RWPE1 (cell line): ENCODE measurements at regions not wholly inside any gene's neighbourhood (a gene's known extent, or its start where the extent isn't known, plus 50 kb on each side); places are given as distances from the start of the nearest gene placed in this dataset.

ENCODE experiments used
- CTCF ChIA-PET: fragments of 350-600 bp; sonication (Branson Sonifier 250); formaldehyde crosslinking; extraction: SDS; loops from one replicate; lab custom pipeline; 2021; lab: Yijun Ruan, JAX
- POLR2A ChIA-PET: fragments of 400-600 bp; formaldehyde crosslinking; extraction: SDS; loops from one replicate; lab custom pipeline; 2020; ENCODE audit warnings: antibody characterized with exemption; ENCODE audit not compliant: low non-redundant PET; lab: Yijun Ruan, JAX
- DNase-seq: peaks from one replicate; pipeline ENCODE4 v3.0.0; 2012; ENCODE audit warnings: low spot score
- H3K27ac ChIP-seq: fragments of 450-650 bp; 2 replicates; pipeline ENCODE4 v1.5.1; 2017
- CTCF ChIP-seq: fragments of 450-650 bp; conservative IDR thresholded peaks from 2 replicates; pipeline ENCODE4 v1.5.1; 2017; ENCODE audit warnings: low read depth, mild to moderate bottlenecking

GRCh38 chr9:20009606-20010005, 220.8 kb upstream of the SLC24A2 start:
- H3K27ac ChIP-seq = no peak overlapping the region
- ChIA-PET POLR2A (no interaction called here), CTCF (interaction anchor here (0.6 kb wide), 1 partner anchor 556 kb away, joined by 4 read pairs; no protein-coding TSS in a partner anchor)
- no peak for DNase-seq
- TF ChIP-seq CTCF = no peak

- ChIA-PET POLR2A (no interaction called here), CTCF (no interaction called here)
- no peak for TF ChIP-seq CTCF
- DNase-seq = no peak
- H3K27ac ChIP-seq = no peak overlapping the region
Observed at GRCh38 chr9:20002011-20002410, 213.2 kb upstream of the SLC24A2 start.

GRCh38 chr9:20001058-20001457, 212.2 kb upstream of the SLC24A2 start:
- POLR2A ChIA-PET = no interaction called here
- CTCF ChIA-PET = interaction anchor here (0.6 kb wide), 1 partner anchor 82 kb away, joined by 3 read pairs; no protein-coding TSS in a partner anchor
- DNase-seq = no peak
- TF ChIP-seq CTCF = no peak
- H3K27ac ChIP-seq = no peak overlapping the region

- DNase-seq = peak; percentile 89
- ChIA-PET CTCF (interaction anchor here (0.7 to 0.8 kb wide), 2 partner anchors 9 to 1112 kb away, joined by 4 to 5 read pairs; no protein-coding TSS in a partner anchor), POLR2A (no interaction called here)
- no peak for TF ChIP-seq CTCF
- no peak overlapping the region; the same call in 1 of the 2 replicates for H3K27ac ChIP-seq
Observed at GRCh38 chr9:19999491-20000057, 210.7 kb upstream of the SLC24A2 start.

- POLR2A ChIA-PET = no interaction called here
- TF ChIP-seq CTCF = no peak
- CTCF ChIA-PET = interaction anchor here (0.7 to 0.8 kb wide), 2 partner anchors 10 to 1112 kb away, joined by 4 to 5 read pairs; no protein-coding TSS in a partner anchor
- no peak overlapping the region for H3K27ac ChIP-seq
- DNase-seq = peak; percentile 21
Observed at GRCh38 chr9:19998823-19999455, 210.1 kb upstream of the SLC24A2 start.

GRCh38 chr9:19998153-19998552, 209.3 kb upstream of the SLC24A2 start:
- no peak overlapping the region for H3K27ac ChIP-seq
- DNase-seq = no peak
- ChIA-PET CTCF (no interaction called here), POLR2A (no interaction called here)
- TF ChIP-seq CTCF = no peak
